CD4-positive, alpha-beta T cell (primary cell): ENCODE measurements at regions not wholly inside any gene's neighbourhood (a gene's known extent, or its start where the extent isn't known, plus 50 kb on each side); places are given as distances from the start of the nearest gene placed in this dataset.

Experiments
- ATAC-seq: fragments of 200-7000 bp; cut with Tn5 transposase; one replicate; pipeline ENCODE4 v1.10.0; 2022; ENCODE audit warnings: mild to moderate bottlenecking; ENCODE audit not compliant: poor library complexity
- CTCF ChIA-PET: fragments of 350-600 bp; sonication (Branson Sonifier 250); formaldehyde crosslinking; loops from one replicate; lab custom pipeline; 2021; ENCODE audit warnings: antibody characterized with exemption, inconsistent platforms; lab: Charles Lee
- POLR2A ChIA-PET: fragments of 350-600 bp; sonication (Branson Sonifier 250); formaldehyde crosslinking; loops from one replicate; lab custom pipeline; 2021; ENCODE audit warnings: antibody characterized with exemption, inconsistent platforms; lab: Charles Lee
- DNase-seq, 14 experiments: peaks; one replicate each; pipeline ENCODE4 v3.0.0-alpha.2; 2013 to 2020; ENCODE audit warnings: mixed read lengths in 2 of 14
- H3K27ac ChIP-seq, 2 donors: one replicate each; pipeline versions ENCODE4 v1.5.1 to v1.7.0; 2013; ENCODE audit warnings: low read length in 2 of 2, low read depth in 1 of 2, mild to moderate bottlenecking in 1 of 2
- H3K27me3 ChIP-seq, 2 experiments: 1 replicate in 1 of 2; 2 replicates in 1 of 2; pipeline versions ENCODE4 v1.6.1 to v1.7.0; 2013; ENCODE audit warnings: low read length in 2 of 2, control low read depth in 1 of 2, mild to moderate bottlenecking in 1 of 2, moderate library complexity in 1 of 2; ENCODE audit not compliant: insufficient read depth in 2 of 2, control insufficient read depth in 1 of 2
- H3K36me3 ChIP-seq: one replicate; pipeline ENCODE4 v1.6.1; 2013; ENCODE audit warnings: low read length, control low read depth; ENCODE audit not compliant: insufficient read depth
- H3K4me1 ChIP-seq: one replicate; pipeline ENCODE4 v1.6.1; 2013; ENCODE audit warnings: low read length, control low read depth; ENCODE audit not compliant: insufficient read depth
- H3K4me3 ChIP-seq: one replicate; pipeline ENCODE4 v1.5.1; 2013; ENCODE audit warnings: mild to moderate bottlenecking, low read length, moderate library complexity
- H3K9me3 ChIP-seq, 2 experiments: 1 replicate in 1 of 2; 2 replicates in 1 of 2; pipeline versions ENCODE4 v1.6.1 to v1.7.0; 2013; ENCODE audit warnings: low read length in 2 of 2, mild to moderate bottlenecking in 2 of 2, control low read depth in 1 of 2, moderate library complexity in 1 of 2; ENCODE audit not compliant: control insufficient read depth in 1 of 2, insufficient read depth in 1 of 2
- H3K27ac Mint-ChIP-seq: one replicate; pipeline ENCODE4 v1.8.0; 2020; ENCODE audit warnings: mixed read lengths
- H3K27me3 Mint-ChIP-seq: one replicate; pipeline ENCODE4 v1.8.0; 2021; ENCODE audit warnings: mixed read lengths
- H3K36me3 Mint-ChIP-seq: one replicate; pipeline ENCODE4 v1.8.0; 2021; ENCODE audit warnings: low read depth, mixed read lengths
- H3K4me1 Mint-ChIP-seq: one replicate; pipeline ENCODE4 v1.8.0; 2021; ENCODE audit warnings: low read depth, mixed read lengths
- H3K4me3 Mint-ChIP-seq: one replicate; pipeline ENCODE4 v1.8.0; 2020; ENCODE audit warnings: mild to moderate bottlenecking, mixed read lengths
- H3K9me3 Mint-ChIP-seq: one replicate; pipeline ENCODE4 v1.8.0; 2020; ENCODE audit warnings: mixed read lengths
- CTCF ChIP-seq: fragments of 200-600 bp; IDR thresholded peaks from one replicate; pipeline ENCODE4 v1.8.0; 2022; ENCODE audit warnings: antibody characterized with exemption, mild to moderate bottlenecking
- intact Hi-C, 2 experiments: fragments of 100-400 bp; cut with DNase I in 1 of 2; cut with micrococcal nuclease in 1 of 2; formaldehyde crosslinking; loops; one replicate each; pipeline versions ENCODE4 v1.15.1 to v1.9.0; 2023 to 2025; cut with DNase I, micrococcal nuclease

DNA sequence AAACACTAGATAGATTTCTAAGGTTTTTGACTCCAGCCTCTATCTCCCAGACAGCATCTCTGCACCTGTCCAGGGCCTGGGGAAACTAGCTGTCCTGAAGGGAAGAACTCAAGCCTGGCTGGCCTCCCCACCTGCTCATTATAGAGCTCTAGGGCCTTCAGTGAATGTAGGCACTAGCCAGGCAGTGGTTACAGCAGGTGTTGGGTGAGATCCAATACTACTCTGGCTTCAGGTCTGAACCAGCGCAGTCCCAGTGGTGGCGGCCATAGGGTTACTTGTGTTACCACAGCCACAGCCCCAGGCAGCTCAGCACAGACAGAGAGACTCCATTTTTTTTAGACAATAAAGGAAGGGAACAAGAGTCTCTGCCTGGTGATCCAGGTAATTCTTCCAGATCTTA is 449.2 kb downstream of the IRX1 start:
- no peak for TF ChIP-seq CTCF
- Histone ChIP-seq H3K4me3 (no peak overlapping the region), H3K27ac (no peak overlapping the region), H3K27me3 (no peaks in the 10 kb centered on the region), H3K4me1 (no peaks in the 10 kb centered on the region), H3K36me3 (no peaks in the 10 kb centered on the region), H3K9me3 (peaks cover 0 to 15% of the 10 kb centered on the region in 2 experiments)
- H3K27ac Mint-ChIP-seq, result no peak overlapping the region
- CTCF ChIA-PET, result no interaction called here
- no peak for ATAC-seq
- no peaks in the 10 kb centered on the region for H3K27me3 Mint-ChIP-seq
- H3K4me1 Mint-ChIP-seq, result peaks cover 9% of the 10 kb centered on the region
- no peak for DNase-seq
- no peak overlapping the region for H3K4me3 Mint-ChIP-seq
- no peaks in the 10 kb centered on the region for H3K36me3 Mint-ChIP-seq
- intact Hi-C loops, result no loop called here
- POLR2A ChIA-PET, result no interaction called here
- no peaks in the 10 kb centered on the region for H3K9me3 Mint-ChIP-seq

GRCh38 chr5:4048398-4048797 is 452.8 kb downstream of the IRX1 start:
- ATAC-seq (no peak), DNase-seq (no peak)
- H3K4me3 ChIP-seq, result no peak overlapping the region
- POLR2A ChIA-PET, result no interaction called here
- no peak overlapping the region for H3K27ac ChIP-seq
- H3K9me3 Mint-ChIP-seq, result no peaks in the 10 kb centered on the region
- H3K36me3 Mint-ChIP-seq, result no peaks in the 10 kb centered on the region
- no peak for TF ChIP-seq CTCF
- no peak overlapping the region for H3K4me3 Mint-ChIP-seq
- H3K27me3 ChIP-seq, result no peaks in the 10 kb centered on the region
- H3K36me3 ChIP-seq, result no peaks in the 10 kb centered on the region
- peaks cover 0 to 7% of the 10 kb centered on the region in 2 experiments for H3K9me3 ChIP-seq
- intact Hi-C loops, result no loop called here
- no peak overlapping the region for H3K27ac Mint-ChIP-seq
- no peaks in the 10 kb centered on the region for H3K27me3 Mint-ChIP-seq
- CTCF ChIA-PET, result no interaction called here
- H3K4me1 Mint-ChIP-seq, result no peaks in the 10 kb centered on the region
- no peaks in the 10 kb centered on the region for H3K4me1 ChIP-seq

- Histone ChIP-seq H3K27ac (no peak overlapping the region), H3K4me3 (no peak overlapping the region), H3K27me3 (no peaks in the 10 kb centered on the region), H3K4me1 (no peaks in the 10 kb centered on the region), H3K36me3 (no peaks in the 10 kb centered on the region), H3K9me3 (peaks cover 0 to 3% of the 10 kb centered on the region in 2 experiments)
- Mint-ChIP-seq H3K27ac (no peak overlapping the region), H3K36me3 (no peaks in the 10 kb centered on the region), H3K9me3 (no peaks in the 10 kb centered on the region), H3K27me3 (no peaks in the 10 kb centered on the region), H3K4me3 (no peak overlapping the region), H3K4me1 (no peaks in the 10 kb centered on the region)
- POLR2A ChIA-PET, result no interaction called here
- DNase-seq, result no peak
- intact Hi-C loops, result no loop called here
- CTCF ChIA-PET, result no interaction called here
- TF ChIP-seq CTCF, result no peak
- no peak for ATAC-seq
These were observed 454.6 kb downstream of the IRX1 start for GRCh38 chr5:4050203-4050602.
